HG03095 (cell line): ENCODE measurements at regions not wholly inside any gene's neighbourhood (a gene's known extent, or its start where the extent isn't known, plus 50 kb on each side); places are given as distances from the start of the nearest gene placed in this dataset.
"Not testable (repeated sequence)": the region's sequence is repeated elsewhere in the genome, so short reads cannot be mapped to it uniquely, and the experiment has no call there.

Experiments used
- ATAC-seq: cut with Tn5 transposase; IDR thresholded peaks from one replicate; pipeline ENCODE4 v1.9.1; 2021; ENCODE audit warnings: moderate library complexity; ENCODE audit not compliant: unreplicated experiment

- ATAC-seq, result no peak
Measured at GRCh38 chr22:22818861-22819855, 68.5 kb upstream of the IGLL5 start.

GRCh38 chr22:22820076-22820475 is 67.5 kb upstream of the IGLL5 start:
- no peak for ATAC-seq

- ATAC-seq, result no peak
Measured at GRCh38 chr22:22820626-22821025, 67.0 kb upstream of the IGLL5 start.

- no peak for ATAC-seq
Measured at GRCh38 chr22:22821340-22821739, 66.3 kb upstream of the IGLL5 start.

- no peak for ATAC-seq
Measured at GRCh38 chr22:22822106-22822505, 65.5 kb upstream of the IGLL5 start.

- ATAC-seq, result not testable (repeated sequence)
Measured at GRCh38 chr22:22822553-22822952, 65.1 kb upstream of the IGLL5 start.

GRCh38 chr22:22823131-22823810 is 64.3 kb upstream of the IGLL5 start:
- no peak for ATAC-seq

- no peak for ATAC-seq
Measured at GRCh38 chr22:22824340-22825212, 63.0 kb upstream of the IGLL5 start.

- no peak for ATAC-seq
Measured at GRCh38 chr22:22825213-22825593, 62.4 kb upstream of the IGLL5 start.

GRCh38 chr22:22827187-22827939 is 60.3 kb upstream of the IGLL5 start:
- ATAC-seq, result no peak

GRCh38 chr22:22830193-22830592 is 57.4 kb upstream of the IGLL5 start:
- ATAC-seq, result no peak

GRCh38 chr22:22830957-22831688 is 56.5 kb upstream of the IGLL5 start:
- no peak for ATAC-seq

- ATAC-seq, result no peak
Measured at GRCh38 chr22:22833059-22833458, 54.6 kb upstream of the IGLL5 start.

GRCh38 chr22:22833488-22833887 is 54.1 kb upstream of the IGLL5 start:
- ATAC-seq, result no peak

GRCh38 chr22:22834204-22834603 is 53.4 kb upstream of the IGLL5 start:
- no peak for ATAC-seq

- ATAC-seq, result no peak
Measured at GRCh38 chr22:22834783-22835182, 52.8 kb upstream of the IGLL5 start.

- no peak for ATAC-seq
Measured at GRCh38 chr22:22835242-22835641, 52.4 kb upstream of the IGLL5 start.

GRCh38 chr22:22835771-22836291 is 51.8 kb upstream of the IGLL5 start:
- ATAC-seq, result no peak

- no peak for ATAC-seq
Measured at GRCh38 chr22:22836635-22837034, 51.0 kb upstream of the IGLL5 start.
